Spleen (tissue), 11 donors: ENCODE measurements at regions not wholly inside any gene's neighbourhood (a gene's known extent, or its start where the extent isn't known, plus 50 kb on each side); places are given as distances from the start of the nearest gene placed in this dataset.
"Not testable (repeated sequence)": the region's sequence is repeated elsewhere in the genome, so short reads cannot be mapped to it uniquely, and the experiment has no call there.

Experiments
- DNase-seq: peaks from one replicate; pipeline ENCODE4 v3.0.0-alpha.2; 2020
- H3K27ac ChIP-seq, 8 donors: fragments of 200-600 bp; sonication (generic) in 7 of 8; 1 replicate in 4 of 8; 2 replicates in 4 of 8; pipeline versions ENCODE4 v1.5.0 to v1.8.0; 2016 to 2021; ENCODE audit warnings: inconsistent platforms in 4 of 8, mild to moderate bottlenecking in 4 of 8, moderate library complexity in 1 of 8
- H3K27me3 ChIP-seq, 7 donors: fragments of 200-600 bp; sonication (generic) in 6 of 7; replicated peaks in 1 of 7; 1 replicate in 4 of 7; 2 replicates in 3 of 7; pipeline versions ENCODE4 v1.5.0 to v1.8.0; 2016 to 2021; ENCODE audit warnings: inconsistent platforms in 3 of 7, mild to moderate bottlenecking in 1 of 7
- H3K36me3 ChIP-seq, 6 donors: fragments of 200-600 bp; sonication (generic) in 5 of 6; 1 replicate in 4 of 6; 2 replicates in 2 of 6; pipeline versions ENCODE4 v1.5.0 to v1.8.0; 2016 to 2021; ENCODE audit warnings: inconsistent platforms in 2 of 6
- H3K4me1 ChIP-seq, 6 donors: fragments of 200-600 bp; sonication (generic) in 5 of 6; 1 replicate in 3 of 6; 2 replicates in 3 of 6; pipeline versions ENCODE4 v1.5.0 to v1.8.0; 2016 to 2021; ENCODE audit warnings: inconsistent platforms in 3 of 6
- H3K4me3 ChIP-seq, 8 donors: fragments of 200-600 bp; sonication (generic) in 7 of 8; 1 replicate in 4 of 8; 2 replicates in 4 of 8; pipeline versions ENCODE4 v1.5.0 to v1.8.0; 2016 to 2021; ENCODE audit warnings: inconsistent platforms in 4 of 8, mild to moderate bottlenecking in 4 of 8, moderate library complexity in 2 of 8
- H3K9me3 ChIP-seq, 8 donors: fragments of 200-600 bp; sonication (generic) in 7 of 8; 1 replicate in 4 of 8; 2 replicates in 4 of 8; pipeline versions ENCODE4 v1.5.0 to v1.8.0; 2016 to 2021; ENCODE audit warnings: inconsistent platforms in 4 of 8
- WGBS, 5 donors: extraction: QIAGEN DNeasy Blood & Tissue Kit in 3 of 5; methylation state at CpG; one replicate each; pipeline versions ENCODE4 v1.1.5 to v1.1.7; 2013 to 2018; 5-methylcytosine and 5-hydroxymethylcytosine counted together
- intact Hi-C: fragments of 100-400 bp; cut with DNase I; formaldehyde crosslinking; loops from one replicate; pipeline ENCODE4 v1.15.0; 2023; ENCODE audit warnings: low total_unique reads
- donor health status: healthy with polysubstance abuse.
- donor health status: DM: no; HTN: no; CAD: no; lungs with moderate emphysema.
- donor health status: DM: no; HTN: no; CAD: no.
- donor health status: Bipolar disorder and iron deficiency.
- donor health status: healthy.
- donor health status: DM: no; HTN: no; CAD: no.
- donor health status: DM: yes; HTN: yes; CAD: no.

GRCh38 chr11:71698961-71699360 is 116.3 kb upstream of the KRTAP5-11 start:
- H3K27ac ChIP-seq, DNase-seq, intact Hi-C loops, H3K4me3 ChIP-seq, H3K27me3 ChIP-seq, H3K4me1 ChIP-seq, H3K36me3 ChIP-seq: not testable (repeated sequence)
- WGBS, 5 donors, result 49 to 82% (median 53%) methylated on average over 2 of the region's 2 CpGs
- peaks cover 0 to 15% (median 6%) of the 10 kb centered on the region in 8 donors for H3K9me3 ChIP-seq

- intact Hi-C loops, H3K4me3 ChIP-seq, H3K36me3 ChIP-seq, H3K27me3 ChIP-seq, DNase-seq, H3K27ac ChIP-seq, H3K4me1 ChIP-seq: not testable (repeated sequence)
- H3K9me3 ChIP-seq, result peaks cover 0 to 15% (median 6%) of the 10 kb centered on the region in 8 donors
- WGBS, 5 donors, result 69 to 87% (median 76%) methylated on average over 3 of the region's 3 CpGs
These were observed 119.0 kb upstream of the KRTAP5-11 start for GRCh38 chr11:71701435-71702291.

GRCh38 chr11:71705086-71705737 is 122.5 kb upstream of the KRTAP5-11 start:
- intact Hi-C loops, H3K27ac ChIP-seq, DNase-seq, H3K27me3 ChIP-seq, H3K4me3 ChIP-seq, H3K4me1 ChIP-seq, H3K36me3 ChIP-seq: not testable (repeated sequence)
- H3K9me3 ChIP-seq, result peaks cover 0 to 15% (median 5%) of the 10 kb centered on the region in 8 donors
- WGBS, 5 donors, result 55 to 97% (median 77%) methylated on average over 2 to 3 of the region's 3 CpGs

- H3K4me3 ChIP-seq, intact Hi-C loops, H3K4me1 ChIP-seq, DNase-seq, H3K27me3 ChIP-seq, H3K36me3 ChIP-seq, H3K27ac ChIP-seq: not testable (repeated sequence)
- peaks cover 0 to 14% (median 5%) of the 10 kb centered on the region in 8 donors for H3K9me3 ChIP-seq
- WGBS, 5 donors, result 30 to 56% (median 44%) methylated on average over 3 to 4 of the region's 4 CpGs
These were observed 123.2 kb upstream of the KRTAP5-11 start for GRCh38 chr11:71705738-71706432.

- 70 to 89% (median 82%) methylated on average over 11 to 12 of the region's 12 CpGs for WGBS, 5 donors
- H3K4me3 ChIP-seq, intact Hi-C loops, DNase-seq, H3K4me1 ChIP-seq, H3K27me3 ChIP-seq, H3K9me3 ChIP-seq, H3K36me3 ChIP-seq, H3K27ac ChIP-seq: not testable (repeated sequence)
These were observed 124.4 kb upstream of the KRTAP5-11 start for GRCh38 chr11:71707083-71707482.

- H3K4me1 ChIP-seq, H3K27ac ChIP-seq, H3K36me3 ChIP-seq, H3K4me3 ChIP-seq, intact Hi-C loops, H3K9me3 ChIP-seq, H3K27me3 ChIP-seq, DNase-seq: not testable (repeated sequence)
- 75 to 89% (median 80%) methylated on average over 6 of the region's 6 CpGs for WGBS, 5 donors
These were observed 123.5 kb upstream of the DEFB108B start for GRCh38 chr11:71709541-71709940.

- H3K27me3 ChIP-seq, H3K36me3 ChIP-seq, H3K27ac ChIP-seq, H3K9me3 ChIP-seq, intact Hi-C loops, DNase-seq, H3K4me1 ChIP-seq: not testable (repeated sequence)
- WGBS, 5 donors, result 64 to 75% (median 66%) methylated on average over 16 of the region's 16 CpGs
- H3K4me3 ChIP-seq, result peak overlapping the region in 1 of 8 donors; percentile 3
These were observed 122.8 kb upstream of the DEFB108B start for GRCh38 chr11:71710171-71710671.

- not testable (repeated sequence) for H3K27ac ChIP-seq, DNase-seq
- 73 to 82% (median 80%) methylated on average over 10 of the region's 10 CpGs for WGBS, 5 donors
These were observed 122.2 kb upstream of the DEFB108B start for GRCh38 chr11:71710701-71711385.

GRCh38 chr11:71712350-71712749 is 120.7 kb upstream of the DEFB108B start:
- H3K9me3 ChIP-seq, H3K4me1 ChIP-seq, H3K4me3 ChIP-seq, intact Hi-C loops, H3K27ac ChIP-seq, H3K27me3 ChIP-seq, H3K36me3 ChIP-seq, DNase-seq: not testable (repeated sequence)
- WGBS, 5 donors, result 78 to 86% (median 83%) methylated on average over 2 of the region's 2 CpGs

More at GRCh38 chr11:71710701-71711385, 122.2 kb upstream of the DEFB108B start:
- H3K27me3 ChIP-seq, H3K36me3 ChIP-seq, intact Hi-C loops, H3K4me1 ChIP-seq, H3K4me3 ChIP-seq, H3K9me3 ChIP-seq: not testable (repeated sequence)

GRCh38 chr11:71712846-71713245 is 120.2 kb upstream of the DEFB108B start:
- H3K36me3 ChIP-seq, DNase-seq, H3K27ac ChIP-seq, H3K27me3 ChIP-seq, intact Hi-C loops, H3K4me3 ChIP-seq, H3K9me3 ChIP-seq, H3K4me1 ChIP-seq: not testable (repeated sequence)
- 58 to 77% (median 68%) methylated on average over 5 of the region's 5 CpGs for WGBS, 5 donors
